NCI-H774 (cell line): ENCODE measurements at regions not wholly inside any gene's neighbourhood (a gene's known extent, or its start where the extent isn't known, plus 50 kb on each side); places are given as distances from the start of the nearest gene placed in this dataset.
"Not testable (repeated sequence)": the region's sequence is repeated elsewhere in the genome, so short reads cannot be mapped to it uniquely, and the experiment has no call there.

Source experiments
- DNase-seq: peaks from one replicate; lab custom pipeline; 2025; lab: John Stamatoyannopoulos, UW

DNA sequence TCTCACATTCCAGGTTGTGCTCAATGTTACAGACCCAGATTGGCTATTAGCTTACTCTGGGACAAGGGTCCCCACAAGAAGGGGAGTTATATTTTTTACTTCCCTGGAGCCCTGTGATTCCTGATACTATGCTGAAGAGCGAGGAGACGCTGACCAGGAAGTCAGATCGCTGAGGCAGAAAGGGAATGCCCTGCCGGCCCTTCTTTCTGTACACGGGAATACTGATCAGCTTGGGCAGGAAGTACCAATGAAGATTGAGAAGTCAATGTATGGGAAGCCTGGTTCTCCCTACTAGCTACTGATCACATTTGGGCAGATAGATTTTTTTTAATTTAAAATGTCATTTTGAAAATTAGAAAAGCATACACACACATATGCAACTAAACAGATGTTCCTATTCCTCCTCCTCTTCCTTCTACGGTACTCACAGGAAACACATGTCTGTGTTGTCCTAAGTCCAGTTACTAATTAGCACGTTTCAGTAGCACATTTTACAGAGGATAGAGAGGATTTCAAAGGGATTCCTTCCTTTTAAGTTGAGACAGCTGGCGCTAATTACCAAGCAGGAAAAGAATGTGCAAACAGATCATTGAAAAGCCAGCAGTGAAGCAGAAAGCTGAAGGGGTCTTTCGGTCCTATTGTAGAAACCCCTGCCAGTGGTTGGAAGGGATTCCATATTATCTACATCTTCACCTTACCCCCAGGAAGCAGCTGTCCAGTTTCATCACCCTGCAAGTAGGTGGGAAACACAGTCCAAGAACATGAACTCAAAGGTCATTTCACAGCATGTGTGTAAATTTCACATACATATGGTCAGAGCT lies 292.4 kb downstream of the DUSP6 start:
- no peak for DNase-seq

DNA sequence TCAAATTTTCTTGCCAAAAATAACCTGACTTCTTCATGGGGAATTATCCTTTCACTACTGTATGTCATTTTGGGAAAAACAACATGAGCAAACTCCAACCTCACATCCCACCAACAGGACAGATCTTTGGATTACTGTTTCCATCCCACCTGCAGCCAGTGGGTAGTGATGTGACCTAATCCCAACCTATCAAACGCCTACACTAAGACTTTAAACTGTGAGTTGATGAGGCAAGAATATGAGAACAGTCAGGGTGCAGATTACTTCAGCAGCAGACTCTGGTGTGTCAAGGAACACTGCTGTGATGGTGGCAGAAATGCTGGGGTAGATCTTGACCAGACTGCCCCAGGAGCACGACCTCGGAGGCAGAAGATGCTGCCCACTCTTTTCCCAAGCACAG lies 293.2 kb downstream of the DUSP6 start:
- no peak for DNase-seq

DNA sequence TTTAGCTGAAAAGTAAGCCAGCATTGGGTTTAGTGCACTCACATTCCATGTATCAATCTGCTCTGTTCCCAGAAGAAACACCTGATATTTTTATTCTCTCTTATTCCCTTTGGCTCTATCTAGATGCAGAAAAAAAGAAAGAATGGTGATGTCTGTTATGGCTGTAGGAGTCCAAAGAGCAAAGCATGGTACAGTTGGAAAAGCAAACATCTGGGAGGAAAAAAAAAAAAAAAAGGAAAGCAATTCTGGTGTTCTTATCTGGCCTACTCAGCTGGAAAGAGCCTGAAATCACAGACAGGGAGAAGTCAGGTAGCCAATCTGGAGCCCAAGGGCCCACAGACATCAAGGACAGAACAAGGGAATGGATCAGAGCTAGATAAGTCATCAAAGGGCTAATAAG lies 293.9 kb downstream of the DUSP6 start:
- no peak for DNase-seq

DNA sequence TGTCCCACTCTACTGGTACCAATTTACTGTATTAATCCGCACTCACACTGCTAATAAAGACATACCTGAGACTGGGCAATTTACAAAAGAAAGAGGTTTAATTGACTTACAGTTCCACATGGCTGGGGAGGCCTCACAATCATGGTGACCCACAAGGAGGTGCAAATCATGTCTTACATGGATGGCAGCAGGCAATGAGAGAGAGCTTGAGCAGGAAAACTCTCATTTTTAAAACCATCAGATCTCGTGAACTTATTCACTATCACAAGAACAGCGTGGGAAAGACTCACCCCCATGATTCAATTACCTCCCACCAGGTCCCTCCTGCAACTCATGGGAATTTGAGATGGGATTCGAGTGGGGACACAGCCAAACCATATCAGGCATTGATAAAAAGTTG lies 298.5 kb downstream of the DUSP6 start:
- not testable (repeated sequence) for DNase-seq

DNA sequence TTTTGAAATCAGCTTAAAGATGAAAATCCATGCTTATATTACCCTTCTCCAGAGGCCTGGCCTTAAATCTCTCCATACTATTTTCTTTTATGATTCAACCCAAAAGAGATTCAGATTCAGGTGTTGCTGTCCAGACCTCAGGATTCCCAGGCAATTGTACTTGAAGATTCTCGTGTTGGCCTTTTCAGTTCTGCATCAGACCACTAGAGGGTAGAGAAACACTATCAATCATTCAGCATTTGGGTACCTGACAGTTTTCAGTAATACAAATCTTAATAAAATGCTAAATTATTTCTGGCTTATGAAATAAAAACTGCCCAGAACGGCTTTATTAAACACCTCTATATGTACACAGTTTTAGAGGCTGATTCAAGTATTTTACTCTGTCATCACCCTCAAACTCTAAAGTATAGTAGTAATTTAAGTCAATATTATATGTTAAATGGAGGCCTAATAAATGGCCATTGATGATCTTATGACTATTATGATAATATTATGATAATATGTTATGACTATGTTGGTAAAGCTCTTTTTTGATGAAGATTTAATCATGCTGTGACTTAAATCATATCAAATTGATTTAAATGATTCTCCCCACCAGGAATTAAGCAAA lies 301.1 kb downstream of the DUSP6 start:
- DNase-seq = peak; percentile 62

DNA sequence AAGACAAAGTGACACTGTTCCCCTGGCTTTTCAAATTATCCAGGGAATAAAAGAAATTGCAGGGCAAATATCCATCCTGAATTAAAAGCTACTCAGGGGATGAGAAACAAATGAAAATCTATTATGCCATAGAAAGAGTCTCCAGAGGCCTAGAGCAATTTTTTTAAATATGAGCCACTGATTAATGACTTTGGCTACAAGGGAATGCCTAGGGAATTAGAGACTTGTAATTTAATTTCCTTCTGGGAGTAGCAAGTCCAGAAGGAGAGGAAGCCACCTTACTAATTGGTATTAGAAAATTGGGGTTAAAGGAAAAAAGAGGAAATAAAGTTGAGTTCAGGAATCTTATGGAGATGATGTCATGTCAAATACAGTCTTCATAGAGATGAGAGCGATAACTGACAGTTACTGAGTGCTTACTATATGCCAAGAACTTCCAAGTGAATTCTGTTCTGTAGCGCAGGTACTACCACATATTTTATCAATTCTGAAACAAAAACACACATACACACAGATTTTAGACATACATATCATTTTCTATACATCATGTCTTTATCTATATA lies 304.4 kb downstream of the DUSP6 start:
- DNase-seq = no peak

DNA sequence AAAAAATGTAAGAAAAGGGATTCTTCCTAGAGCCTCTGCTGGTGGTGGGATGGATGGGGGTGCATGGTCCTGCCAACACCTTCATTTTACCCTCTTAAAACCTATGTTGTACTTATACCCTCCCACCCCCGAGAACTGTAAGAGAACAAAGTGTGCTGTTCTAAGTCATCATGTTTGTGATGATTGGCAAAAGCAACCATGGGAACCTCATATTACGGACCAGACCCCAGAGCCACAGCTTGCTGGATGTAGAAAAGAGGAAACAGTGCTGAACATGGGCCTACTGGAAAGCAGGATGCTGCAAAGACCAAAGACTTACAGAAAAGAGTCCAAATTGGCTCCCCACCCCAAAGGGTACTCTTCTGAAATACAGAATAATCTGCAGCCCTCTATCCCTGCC lies 311.2 kb downstream of the DUSP6 start:
- DNase-seq = no peak

DNA sequence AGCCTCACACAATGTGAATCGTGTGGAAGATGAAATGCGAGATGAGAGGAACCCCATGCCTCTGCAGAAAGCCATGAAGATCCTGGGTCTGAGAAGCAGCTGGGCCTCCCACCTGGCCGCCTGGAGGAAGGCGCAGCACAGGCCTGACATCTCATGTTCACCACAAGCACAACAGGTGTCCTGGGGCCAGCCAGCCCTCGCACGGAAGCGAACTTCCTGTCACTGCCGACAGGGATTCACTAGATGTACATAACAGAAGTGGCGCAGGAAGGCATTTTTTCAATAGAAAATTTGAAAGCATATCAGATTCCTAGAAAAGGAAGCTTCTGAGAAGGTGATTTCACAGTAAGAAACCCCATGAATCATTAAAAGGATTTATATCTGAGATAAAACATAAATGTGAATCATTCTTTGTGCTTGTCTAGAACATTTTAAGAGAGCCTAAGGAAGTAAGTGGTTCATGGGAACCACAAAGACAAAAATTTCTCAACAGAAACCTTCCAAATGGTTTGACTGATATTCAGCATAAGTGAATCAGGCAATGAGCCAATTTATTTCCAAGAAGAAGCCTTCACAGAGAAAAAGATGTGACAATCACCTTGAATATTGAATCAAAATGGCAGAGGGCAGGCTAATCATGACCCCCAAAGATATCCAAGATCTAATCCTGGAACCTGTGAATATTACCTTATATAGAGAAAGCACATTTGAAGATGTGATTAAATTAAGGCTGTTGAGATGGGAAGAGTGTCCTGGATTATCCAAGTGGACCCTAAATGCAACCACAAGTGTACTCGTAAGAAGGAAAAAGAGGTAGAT lies 311.9 kb downstream of the DUSP6 start:
- DNase-seq = no peak

DNA sequence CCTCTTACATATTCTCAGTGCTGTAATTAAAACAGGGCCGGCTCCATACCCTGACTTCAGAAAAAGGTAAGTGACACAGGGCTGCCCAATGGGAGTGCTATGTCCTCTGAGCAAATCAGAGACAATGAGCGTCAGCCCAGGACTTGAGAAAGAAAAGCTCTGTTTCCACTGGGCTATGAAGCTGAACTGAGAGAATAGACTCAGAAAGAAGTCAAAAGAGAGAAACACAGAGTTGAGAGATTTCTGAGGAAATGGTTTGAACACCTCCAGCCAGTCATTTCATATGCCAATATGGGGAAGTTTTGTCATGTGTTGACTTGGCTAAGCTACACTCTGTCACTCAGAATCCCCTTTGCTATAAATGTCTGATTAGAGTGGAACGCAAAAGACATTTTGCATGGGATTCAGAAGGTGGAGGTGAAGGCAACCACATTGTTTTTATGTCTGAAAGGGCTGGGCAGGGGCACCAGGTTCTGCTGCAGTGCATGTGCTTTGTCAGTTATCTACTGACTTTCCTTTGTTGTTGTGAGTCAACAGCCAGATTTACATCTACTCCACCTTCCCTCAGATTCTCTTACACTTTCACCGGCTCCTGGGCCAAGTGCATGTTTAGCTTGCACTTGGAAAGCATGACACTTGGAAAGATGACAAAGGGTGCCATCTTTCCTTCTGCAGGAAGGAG lies 313.3 kb downstream of the DUSP6 start:
- DNase-seq = no peak

DNA sequence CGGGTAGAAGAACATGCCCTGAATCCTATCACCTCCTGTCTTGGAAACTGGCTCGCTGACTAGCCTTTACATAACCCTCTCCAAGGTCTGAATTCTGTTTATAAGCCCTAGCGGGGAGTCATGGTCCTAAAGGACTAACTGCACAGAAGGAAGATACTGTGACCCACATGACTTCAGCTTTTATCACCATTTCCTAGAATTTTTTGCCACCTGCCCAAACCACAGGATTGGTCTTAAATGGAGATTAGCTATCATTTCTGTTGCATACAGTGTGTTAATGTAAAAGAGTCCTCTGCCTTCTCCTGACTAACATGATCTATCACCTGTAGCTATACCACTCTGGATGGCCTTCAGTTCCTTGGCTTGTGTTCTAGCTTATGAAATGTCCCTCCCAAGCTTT lies 319.2 kb downstream of the DUSP6 start:
- no peak for DNase-seq

DNA sequence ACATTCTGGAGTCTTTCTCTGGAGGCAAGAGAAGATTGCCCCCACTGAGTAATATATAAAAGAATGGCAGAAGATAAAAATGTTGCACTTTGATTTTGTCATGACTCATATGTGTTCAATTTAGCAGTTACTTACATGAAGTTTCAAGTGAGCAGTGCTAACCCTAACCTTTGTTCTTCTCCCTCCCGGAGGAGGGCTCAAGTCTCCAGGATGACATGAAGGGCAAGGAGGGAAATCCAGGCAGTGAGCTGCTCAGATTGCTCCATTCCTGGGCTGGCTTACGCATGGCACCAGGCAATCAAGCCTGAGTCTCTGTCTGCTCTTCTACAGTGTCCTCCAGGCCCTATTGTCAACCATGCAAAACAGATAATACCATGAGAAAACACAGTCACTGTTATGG lies 322.3 kb downstream of the DUSP6 start:
- DNase-seq = no peak

DNA sequence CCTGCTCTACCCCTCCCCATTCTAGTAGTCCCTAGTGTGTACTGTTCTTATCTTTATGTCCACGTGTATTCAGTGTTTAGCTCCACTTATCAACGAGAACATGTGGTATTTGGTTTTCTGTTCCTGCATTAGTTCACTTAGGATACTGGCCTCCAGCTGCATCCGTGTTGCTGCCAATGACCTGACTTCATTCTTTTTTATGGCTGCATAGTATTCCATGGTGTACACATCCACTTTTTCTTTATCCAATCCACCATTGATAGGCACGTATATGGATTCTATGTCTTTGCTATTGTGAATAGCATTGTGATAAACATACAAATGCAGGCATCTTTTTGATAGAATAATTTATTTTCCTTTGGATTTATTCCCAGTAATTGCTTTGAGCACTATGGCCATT lies 327.7 kb downstream of the DUSP6 start:
- no peak for DNase-seq

DNA sequence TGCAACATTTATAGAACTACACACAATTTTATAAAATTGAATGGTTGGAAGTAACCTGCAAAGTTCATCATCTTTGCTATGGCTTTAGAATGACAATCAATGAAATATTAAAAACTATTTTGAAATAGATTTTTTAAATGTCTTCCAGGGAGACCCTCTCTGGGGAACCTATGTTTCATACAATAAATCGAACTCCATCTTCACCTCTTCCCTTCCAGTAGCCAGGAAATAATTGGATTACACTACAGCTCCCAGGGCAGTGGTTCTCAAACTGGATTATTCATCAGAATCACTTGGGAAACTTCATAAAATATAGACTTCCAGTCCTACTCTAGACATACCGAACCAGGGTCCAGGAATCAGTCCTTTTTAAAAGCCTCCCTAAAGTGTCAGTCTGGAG lies 328.4 kb downstream of the DUSP6 start:
- DNase-seq = no peak

DNA sequence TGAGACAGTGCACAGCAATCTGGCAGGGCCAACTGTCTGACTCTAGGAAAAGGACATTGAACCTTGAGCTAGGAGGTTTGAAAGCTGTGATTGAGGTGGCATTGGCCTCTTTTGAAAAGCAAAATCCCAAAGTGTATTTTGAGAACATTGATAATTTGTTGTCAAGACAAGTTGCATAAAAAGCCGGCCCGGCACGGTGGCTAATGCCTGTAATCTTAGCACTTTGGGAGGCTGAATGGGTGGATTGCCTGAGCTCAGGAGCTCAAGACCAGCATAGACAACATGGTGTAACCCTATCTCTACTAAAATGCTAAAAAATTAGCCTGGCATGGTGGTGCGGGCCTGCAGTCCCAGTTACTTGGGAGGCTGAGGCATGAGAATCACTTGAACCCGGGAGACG lies 331.6 kb downstream of the DUSP6 start:
- DNase-seq = no peak

DNA sequence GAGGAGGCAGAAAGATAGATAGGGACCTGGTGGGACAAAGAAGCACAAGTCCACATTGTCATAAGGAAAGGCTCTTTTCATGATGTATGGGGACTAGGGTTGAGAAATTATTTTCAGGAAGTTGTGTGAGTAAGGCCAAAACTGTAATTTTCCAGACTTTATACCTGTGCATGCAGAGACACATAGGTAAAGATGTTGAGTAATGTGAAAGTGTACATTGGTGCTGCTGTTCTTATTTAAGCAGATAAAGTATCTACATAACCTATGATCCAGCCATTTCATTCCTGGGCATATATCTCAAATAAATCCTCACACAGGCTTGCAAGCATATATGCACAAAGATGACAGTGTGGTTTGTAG lies 332.2 kb downstream of the DUSP6 start:
- no peak for DNase-seq

DNA sequence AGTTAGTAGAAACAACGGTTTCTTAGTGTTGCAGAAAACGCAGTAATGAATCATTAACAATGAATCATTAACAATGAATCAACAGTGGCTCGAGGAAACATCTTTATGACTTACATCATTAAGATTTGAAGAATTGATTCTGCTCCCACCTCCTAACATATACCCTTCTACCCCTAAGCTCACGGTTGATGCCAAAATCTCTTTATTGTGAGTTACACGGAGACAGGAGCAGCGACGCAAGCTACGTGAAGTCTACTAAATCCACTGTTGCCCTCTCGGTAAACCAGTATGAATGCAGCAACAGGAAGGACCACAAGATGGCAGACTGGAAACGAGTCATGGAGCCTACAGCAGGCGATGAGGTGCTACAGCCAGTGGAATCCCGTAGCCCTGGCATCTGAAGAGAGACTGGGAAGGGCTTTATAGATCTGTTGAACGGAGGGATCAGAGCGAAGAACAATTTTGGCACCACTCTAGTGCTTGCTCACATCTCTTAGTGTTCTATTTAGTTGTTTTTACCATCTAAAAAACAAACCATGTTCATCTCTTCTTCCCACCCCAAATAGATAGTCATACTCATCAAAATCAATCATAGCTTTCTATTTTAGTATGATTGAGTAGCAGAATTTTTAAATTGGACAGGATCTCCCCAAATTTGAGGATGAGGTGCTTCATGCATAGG lies 332.7 kb downstream of the DUSP6 start:
- DNase-seq = peak; percentile 91

DNA sequence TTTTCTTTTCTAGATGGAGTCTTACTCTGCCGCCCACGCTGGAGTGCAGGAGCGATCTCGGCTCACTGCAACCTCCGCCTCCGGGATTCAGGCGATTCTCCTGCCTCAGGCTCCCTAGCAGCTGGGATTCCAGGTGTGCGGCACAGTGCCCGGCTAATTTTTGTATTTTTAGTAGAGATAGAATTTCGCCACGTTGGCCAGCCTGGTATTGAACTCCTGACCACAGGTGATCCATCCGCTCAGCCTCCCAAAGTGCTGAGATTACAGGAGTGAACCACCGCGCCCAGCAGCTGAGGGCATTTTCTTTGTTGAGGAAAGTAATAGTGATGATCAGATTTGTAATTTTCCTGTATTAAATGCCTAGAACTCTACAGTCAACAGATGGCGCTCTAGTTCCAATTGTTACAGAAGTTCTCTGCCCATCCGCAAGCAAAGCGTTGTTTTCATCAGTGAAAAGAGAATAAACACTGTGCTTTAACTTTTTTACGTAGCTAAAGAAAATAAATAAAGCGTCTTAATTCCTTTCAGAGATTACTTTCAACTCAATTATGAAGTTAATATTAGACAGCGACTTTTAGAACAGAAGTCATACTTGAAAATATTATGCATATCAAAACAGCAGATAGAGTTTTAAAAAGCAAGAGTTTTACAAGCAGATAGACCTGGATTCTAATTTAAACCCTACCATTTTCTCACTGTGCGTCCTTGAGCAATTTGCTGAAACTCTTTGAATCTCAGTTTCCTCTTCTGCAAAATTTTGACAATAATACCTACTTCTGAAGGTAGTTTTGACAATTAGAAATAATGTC lies 335.1 kb downstream of the DUSP6 start:
- peak; percentile 84 for DNase-seq

DNA sequence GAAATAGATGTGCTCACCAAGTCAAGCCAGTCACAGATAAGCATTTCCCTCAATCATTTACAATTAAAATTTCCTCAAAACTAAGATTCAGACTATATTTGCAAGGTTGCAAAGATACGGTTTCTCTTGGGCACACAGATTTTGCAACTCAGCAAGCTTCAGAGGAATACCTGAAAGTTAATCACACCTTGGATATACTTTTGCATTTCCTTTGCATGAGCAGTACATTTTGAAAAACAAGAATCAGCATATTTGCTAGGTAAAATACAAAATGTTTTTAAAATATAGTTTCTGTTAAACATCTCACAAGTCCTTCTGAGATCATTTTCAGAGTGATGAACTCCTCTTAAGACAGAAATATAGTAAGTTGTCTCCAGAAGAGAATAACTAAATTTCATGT lies 336.9 kb downstream of the DUSP6 start:
- no peak for DNase-seq

DNA sequence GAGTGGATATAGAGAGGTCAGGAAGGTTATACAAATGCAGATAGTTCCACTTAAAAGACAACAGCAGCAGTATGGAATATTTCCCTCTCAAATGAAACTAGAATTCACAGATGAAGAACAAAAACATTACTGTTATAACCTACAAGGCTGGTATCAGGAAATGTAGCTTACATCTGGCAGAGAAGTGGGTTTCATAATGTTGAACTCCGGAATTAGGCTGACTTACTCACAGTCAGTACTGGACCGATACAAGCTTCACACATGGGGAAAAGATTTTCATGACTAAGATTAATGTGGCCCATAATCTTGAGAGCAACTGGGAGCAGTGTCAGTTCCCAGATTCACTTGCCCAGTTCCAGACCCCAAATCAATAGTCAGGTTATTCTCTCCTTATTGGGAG lies 353.9 kb downstream of the DUSP6 start:
- DNase-seq = no peak

DNA sequence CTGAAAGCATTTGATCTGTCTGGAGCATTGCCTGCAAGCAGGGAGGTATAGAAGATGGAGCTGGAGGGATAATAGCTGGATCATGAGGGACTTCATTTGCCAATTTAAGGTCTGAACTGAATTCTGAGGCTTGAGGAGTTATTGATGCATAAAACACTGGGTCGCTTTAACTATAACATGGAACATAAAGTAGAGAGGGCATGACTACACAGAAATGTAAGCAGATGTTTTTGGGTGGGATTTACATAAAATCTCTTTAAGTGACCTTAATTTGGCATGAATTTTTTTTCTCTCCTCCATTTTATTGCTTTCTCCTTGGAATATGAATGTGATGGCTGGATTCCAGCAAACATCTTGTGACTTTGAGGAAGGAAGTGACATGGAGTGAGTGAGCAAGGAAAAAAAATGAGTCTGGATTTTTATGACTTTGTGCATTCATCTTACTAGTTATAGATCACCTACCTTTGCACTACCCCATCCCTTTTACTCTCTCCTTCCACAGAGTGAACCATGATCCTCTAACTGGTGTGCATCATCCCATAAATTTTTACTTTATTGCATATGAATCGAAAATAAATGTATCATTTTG lies 356.0 kb downstream of the DUSP6 start:
- no peak for DNase-seq
